IMR-90 (cell line): ENCODE measurements at regions not wholly inside any gene's neighbourhood (a gene's known extent, or its start where the extent isn't known, plus 50 kb on each side); places are given as distances from the start of the nearest gene placed in this dataset.

Experiments
- ATAC-seq: fragments of 200-7000 bp; cut with Tn5 transposase; 2 replicates; pipeline ENCODE4 v1.9.1; 2020; ENCODE audit warnings: low read depth, mild to moderate bottlenecking, moderate library complexity
- BruUV-seq: library from RNA; stranded (reverse); fragments of 400-500 nt; replicated peaks from 2 replicates; lab custom pipeline; 2021; lab: Mats Ljungman, UMichigan
- CTCF ChIA-PET: fragments of 300-600 bp; formaldehyde crosslinking; extraction: SDS; loops from one replicate; lab custom pipeline; 2021; ENCODE audit warnings: antibody characterized with exemption; lab: Yijun Ruan, JAX
- POLR2A ChIA-PET: fragments of 300-600 bp; sonication (Branson Sonifier 250); formaldehyde crosslinking; loops from one replicate; lab custom pipeline; 2022; ENCODE audit warnings: antibody characterized with exemption; ENCODE audit not compliant: unreplicated experiment; lab: Charles Lee
- DNase-seq: peaks from one replicate; pipeline ENCODE4 v3.0.0; 2013
- H2AFZ ChIP-seq: replicated peaks from 2 replicates; pipeline ENCODE3; 2013; ENCODE audit warnings: low read length, mild to moderate bottlenecking; ENCODE audit not compliant: poor library complexity
- H2AK5ac ChIP-seq: 2 replicates; pipeline ENCODE4 v1.6.1; 2013; ENCODE audit warnings: low read depth, low read length, inconsistent platforms
- H2AK9ac ChIP-seq: replicated peaks from 2 replicates; pipeline ENCODE3; 2013; ENCODE audit warnings: mild to moderate bottlenecking, low read depth, low read length, moderate library complexity; ENCODE audit not compliant: poor library complexity
- H2BK120ac ChIP-seq: 2 replicates; pipeline ENCODE4 v1.6.1; 2013; ENCODE audit warnings: low read depth, low read length, inconsistent platforms
- H2BK15ac ChIP-seq: 3 replicates; pipeline ENCODE4 v1.6.1; 2013; ENCODE audit warnings: low read depth, low read length, inconsistent platforms
- H2BK20ac ChIP-seq: 2 replicates; pipeline ENCODE4 v1.6.1; 2013; ENCODE audit warnings: low read depth, mild to moderate bottlenecking, inconsistent platforms, low read length, moderate library complexity
- H2BK5ac ChIP-seq: 2 replicates; pipeline ENCODE4 v1.6.1; 2013; ENCODE audit warnings: mild to moderate bottlenecking, low read depth, low read length, inconsistent platforms; ENCODE audit not compliant: poor library complexity, severe bottlenecking
- H3K14ac ChIP-seq: replicated peaks from 2 replicates; pipeline ENCODE4 v1.6.1; 2013; ENCODE audit warnings: low read depth, low read length, inconsistent platforms
- H3K18ac ChIP-seq: 2 replicates; pipeline ENCODE4 v1.6.1; 2013; ENCODE audit warnings: low read depth, low read length, control low read depth
- H3K23ac ChIP-seq: 2 replicates; pipeline ENCODE4 v1.6.1; 2013; ENCODE audit warnings: low read depth, low read length, inconsistent platforms
- H3K27ac ChIP-seq: 2 replicates; pipeline ENCODE4 v1.5.1; 2013; ENCODE audit warnings: mild to moderate bottlenecking, control low read depth, low read length; ENCODE audit not compliant: insufficient read depth
- H3K27me3 ChIP-seq: 2 replicates; pipeline ENCODE4 v1.6.1; 2013; ENCODE audit warnings: low read length; ENCODE audit not compliant: control insufficient read depth, insufficient read depth
- H3K36me3 ChIP-seq: 2 replicates; pipeline ENCODE4 v1.6.1; 2013; ENCODE audit warnings: low read length, mixed read lengths; ENCODE audit not compliant: control insufficient read depth, insufficient read depth
- H3K4ac ChIP-seq: 2 replicates; pipeline ENCODE4 v1.6.1; 2013; ENCODE audit warnings: low read depth, low read length, inconsistent platforms
- H3K4me1 ChIP-seq: 2 replicates; pipeline ENCODE4 v1.6.1; 2013; ENCODE audit warnings: low read length, mixed read lengths; ENCODE audit not compliant: control insufficient read depth, insufficient read depth
- H3K4me2 ChIP-seq: 2 replicates; pipeline ENCODE4 v1.6.1; 2013; ENCODE audit warnings: low read depth, mild to moderate bottlenecking, control low read depth, low read length, moderate library complexity
- H3K4me3 ChIP-seq: 2 replicates; pipeline ENCODE4 v1.5.1; 2013; ENCODE audit warnings: low read depth, mild to moderate bottlenecking, control low read depth, low read length, moderate library complexity; ENCODE audit not compliant: insufficient read depth
- H3K56ac ChIP-seq: 2 replicates; pipeline ENCODE4 v1.6.1; 2013; ENCODE audit warnings: low read length, inconsistent platforms; ENCODE audit not compliant: insufficient read depth; ENCODE audit errors: extremely low read depth
- H3K79me1 ChIP-seq, 2 experiments: 2 replicates each; pipeline ENCODE4 v1.6.1; 2013; ENCODE audit warnings: low read length in 2 of 2, inconsistent platforms in 1 of 2, low read depth in 1 of 2
- H3K9ac ChIP-seq: 2 replicates; pipeline ENCODE4 v1.6.1; 2013; ENCODE audit warnings: low read depth, low read length, control low read depth
- H3K9me1 ChIP-seq: 2 replicates; pipeline ENCODE4 v1.6.1; 2013; ENCODE audit warnings: low read length, inconsistent platforms; ENCODE audit not compliant: insufficient read depth
- H3K9me3 ChIP-seq: 2 replicates; pipeline ENCODE4 v1.6.1; 2013; ENCODE audit warnings: low read length; ENCODE audit not compliant: control insufficient read depth, insufficient read depth
- H4K20me1 ChIP-seq: 2 replicates; pipeline ENCODE4 v1.6.1; 2013; ENCODE audit warnings: low read length, inconsistent platforms; ENCODE audit not compliant: insufficient read depth
- H4K5ac ChIP-seq: 2 replicates; pipeline ENCODE4 v1.6.1; 2013; ENCODE audit warnings: mild to moderate bottlenecking, low read depth, low read length, control low read depth
- H4K8ac ChIP-seq, 2 experiments: 2 replicates each; pipeline ENCODE4 v1.6.1; 2013; ENCODE audit warnings: low read depth in 2 of 2, low read length in 2 of 2, control low read depth in 1 of 2, inconsistent platforms in 1 of 2
- H4K91ac ChIP-seq: 2 replicates; pipeline ENCODE4 v1.6.1; 2013; ENCODE audit warnings: low read depth, low read length, inconsistent platforms; ENCODE audit not compliant: insufficient read depth
- BHLHE40 ChIP-seq: fragments of 150-350 bp; IDR thresholded peaks from 2 replicates; pipeline ENCODE4 v1.6.1; 2016; ENCODE audit warnings: mild to moderate bottlenecking, low read depth, low read length
- CEBPB ChIP-seq: IDR thresholded peaks from 2 replicates; pipeline ENCODE4 v1.6.1; 2012; ENCODE audit warnings: low read depth, low read length, improper control_type of control experiment
- CHD1 ChIP-seq: IDR thresholded peaks from 2 replicates; pipeline ENCODE4 v1.6.1; 2012; ENCODE audit warnings: low read depth, low read length, improper control_type of control experiment
- CTCF ChIP-seq: conservative IDR thresholded peaks from 2 replicates; pipeline ENCODE4 v1.5.1; 2012; ENCODE audit warnings: mild to moderate bottlenecking, low read depth, low read length, improper control_type of control experiment
- ELK1 ChIP-seq: fragments of 150-350 bp; IDR thresholded peaks from 2 replicates; pipeline ENCODE4 v1.6.1; 2016; ENCODE audit warnings: low read depth, mild to moderate bottlenecking, low read length, moderate library complexity, borderline replicate concordance
- FOS ChIP-seq: fragments of 150-350 bp; IDR thresholded peaks from 2 replicates; pipeline ENCODE4 v1.6.1; 2016; ENCODE audit warnings: low read depth, low read length
- MAZ ChIP-seq: IDR thresholded peaks from 2 replicates; pipeline ENCODE4 v1.6.1; 2012; ENCODE audit warnings: low read depth, mild to moderate bottlenecking, low read length, improper control_type of control experiment, moderate library complexity, borderline replicate concordance
- MXI1 ChIP-seq: IDR thresholded peaks from 2 replicates; pipeline ENCODE4 v1.6.1; 2012; ENCODE audit warnings: low read depth, mild to moderate bottlenecking, low read length, moderate library complexity, borderline replicate concordance
- NFE2L2 ChIP-seq: fragments of 150-350 bp; IDR thresholded peaks from 2 replicates; pipeline ENCODE4 v1.6.1; 2016; ENCODE audit warnings: low read depth, mild to moderate bottlenecking, low read length
- POLR2A ChIP-seq: IDR thresholded peaks from 2 replicates; pipeline ENCODE4 v1.6.1; 2012; ENCODE audit warnings: mild to moderate bottlenecking, low read depth, low read length
- RAD21 ChIP-seq: IDR thresholded peaks from 2 replicates; pipeline ENCODE4 v1.6.1; 2012; ENCODE audit warnings: low read length, improper control_type of control experiment
- RCOR1 ChIP-seq: IDR thresholded peaks from 2 replicates; pipeline ENCODE4 v1.6.1; 2012; ENCODE audit warnings: mild to moderate bottlenecking, low read length, improper control_type of control experiment; ENCODE audit not compliant: insufficient replicate concordance
- RFX5 ChIP-seq: IDR thresholded peaks from 2 replicates; pipeline ENCODE4 v1.8.0; 2012; ENCODE audit warnings: low read depth, mild to moderate bottlenecking, low read length, moderate library complexity
- SMC3 ChIP-seq: fragments of 150-350 bp; IDR thresholded peaks from 2 replicates; pipeline ENCODE4 v1.6.1; 2016; ENCODE audit warnings: low read depth, mild to moderate bottlenecking, antibody characterized with exemption, low read length, moderate library complexity
- USF2 ChIP-seq: fragments of 150-350 bp; IDR thresholded peaks from 2 replicates; pipeline ENCODE4 v1.6.1; 2017; ENCODE audit warnings: mild to moderate bottlenecking, antibody characterized with exemption, low read length, low read depth
- WGBS, 2 experiments: methylation state at CpG; one replicate each; pipeline versions ENCODE4 v1.1.5 to v1.1.7; 2013; ENCODE audit warnings: missing lambda C conversion rate in 2 of 2; ENCODE audit not compliant: insufficient read length in 1 of 2; ENCODE audit errors: extremely low coverage in 2 of 2; 5-methylcytosine and 5-hydroxymethylcytosine counted together
- dilution Hi-C: fragments of 300-500 bp; cut with HindIII; formaldehyde crosslinking; loops from one replicate; pipeline ENCODE4 v1.14.3; 2018; ENCODE audit warnings: low sequenced_read_pairs; ENCODE audit not compliant: unreplicated experiment
- in situ Hi-C: fragments of 300-500 bp; cut with MboI; formaldehyde crosslinking; loops from 3 replicates; pipeline ENCODE4 v1.14.3; 2019; ENCODE audit warnings: low sequenced_read_pairs, inconsistent platforms, mixed read lengths
- intact Hi-C: fragments of 100-400 bp; cut with micrococcal nuclease; formaldehyde crosslinking; loops from 2 replicates; pipeline ENCODE4 v1.10.0; 2022

GRCh38 chr4:153107246-153107645 lies 97.0 kb upstream of the TRIM2 start:
- Histone ChIP-seq H2BK20ac (no peak overlapping the region), H3K36me3 (no peaks in the 10 kb centered on the region), H3K79me1 (no peaks in the 10 kb centered on the region), H3K9me3 (peaks cover 2% of the 10 kb centered on the region; the same call in 1 of the 2 replicates), H3K4me1 (no peaks in the 10 kb centered on the region), H4K91ac (no peak overlapping the region), H3K4me2 (no peak overlapping the region), H3K23ac (no peak overlapping the region), H4K20me1 (no peaks in the 10 kb centered on the region), H3K18ac (no peak overlapping the region), H3K14ac (no peak overlapping the region), H2BK5ac (no peak overlapping the region), H4K5ac (no peak overlapping the region), H3K4ac (no peak overlapping the region), H2AFZ (no peak overlapping the region), H3K4me3 (no peak overlapping the region), H2BK120ac (no peak overlapping the region), H3K27ac (no peak overlapping the region), H3K9ac (no peak overlapping the region), H3K9me1 (no peaks in the 10 kb centered on the region), H4K8ac (no peak overlapping the region), H3K56ac (no peak overlapping the region), H3K27me3 (peaks cover 20% of the 10 kb centered on the region), H2AK9ac (no peak overlapping the region), H2BK15ac (no peak overlapping the region), H2AK5ac (no peak overlapping the region)
- TF ChIP-seq BHLHE40, result no peak
- TF ChIP-seq NFE2L2, result no peak
- TF ChIP-seq CHD1, result no peak
- no peak for TF ChIP-seq CTCF
- TF ChIP-seq MXI1, result no peak
- TF ChIP-seq CEBPB, result no peak
- TF ChIP-seq RAD21, result no peak
- TF ChIP-seq SMC3, result no peak
- no peak for TF ChIP-seq MAZ
- TF ChIP-seq POLR2A, result no peak
- TF ChIP-seq FOS, result no peak
- no peak for TF ChIP-seq USF2
- no peak for TF ChIP-seq ELK1
- TF ChIP-seq RFX5, result no peak
- TF ChIP-seq RCOR1, result no peak
- intact Hi-C loops (no loop called here), dilution Hi-C loops (no loop called here), in situ Hi-C loops (no loop called here)
- no CpG with 5 or more reads among the region's 8 CpGs for WGBS, 2 experiments
- CTCF ChIA-PET, result no interaction called here
- POLR2A ChIA-PET, result no interaction called here
- DNase-seq, result no peak
- no TSS peak for BruUV-seq
- ATAC-seq, result no peak
